GOT3 (cell line): ENCODE measurements at regions not wholly inside any gene's neighbourhood (a gene's known extent, or its start where the extent isn't known, plus 50 kb on each side); places are given as distances from the start of the nearest gene placed in this dataset.
"Not testable (repeated sequence)": the region's sequence is repeated elsewhere in the genome, so short reads cannot be mapped to it uniquely, and the experiment has no call there.

Experiments used
- DNase-seq: peaks from one replicate; lab custom pipeline; 2025; ENCODE audit warnings: mixed read lengths; lab: John Stamatoyannopoulos, UW

GRCh38 chr13:44887515-44887914, 101.8 kb downstream of the NUFIP1 start:
- DNase-seq: no peak

GRCh38 chr13:44884076-44884729, 105.1 kb downstream of the NUFIP1 start:
- DNase-seq: no peak

DNA sequence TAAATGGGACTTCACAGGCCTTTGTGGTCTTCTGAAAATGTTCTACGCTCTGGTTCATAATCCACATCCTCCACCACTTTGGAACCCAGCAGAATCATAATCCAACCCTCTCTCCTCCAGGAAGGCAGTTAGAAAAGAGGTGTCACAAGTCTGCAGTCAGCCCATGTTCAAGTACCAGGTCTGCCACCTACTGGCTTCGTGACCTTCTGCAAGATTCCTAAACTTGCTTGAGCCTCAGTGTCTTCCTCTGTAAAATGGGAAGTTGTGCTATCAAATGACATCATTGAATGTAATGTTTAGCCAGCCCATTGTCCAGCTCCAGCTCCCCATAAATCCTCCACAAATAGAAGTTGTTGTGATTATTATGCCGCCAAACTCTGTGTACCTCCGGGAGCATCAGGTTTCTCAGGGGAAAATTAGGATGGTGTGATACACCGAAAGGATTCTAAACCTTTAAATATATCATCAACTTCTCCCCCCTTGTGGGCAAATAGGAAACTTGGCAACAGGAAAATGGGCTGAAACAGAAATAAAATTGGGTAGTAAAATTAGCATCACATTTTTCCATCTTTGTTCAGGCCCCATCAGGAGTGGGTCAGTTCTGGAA, 109.7 kb downstream of the NUFIP1 start:
- no peak for DNase-seq

DNA sequence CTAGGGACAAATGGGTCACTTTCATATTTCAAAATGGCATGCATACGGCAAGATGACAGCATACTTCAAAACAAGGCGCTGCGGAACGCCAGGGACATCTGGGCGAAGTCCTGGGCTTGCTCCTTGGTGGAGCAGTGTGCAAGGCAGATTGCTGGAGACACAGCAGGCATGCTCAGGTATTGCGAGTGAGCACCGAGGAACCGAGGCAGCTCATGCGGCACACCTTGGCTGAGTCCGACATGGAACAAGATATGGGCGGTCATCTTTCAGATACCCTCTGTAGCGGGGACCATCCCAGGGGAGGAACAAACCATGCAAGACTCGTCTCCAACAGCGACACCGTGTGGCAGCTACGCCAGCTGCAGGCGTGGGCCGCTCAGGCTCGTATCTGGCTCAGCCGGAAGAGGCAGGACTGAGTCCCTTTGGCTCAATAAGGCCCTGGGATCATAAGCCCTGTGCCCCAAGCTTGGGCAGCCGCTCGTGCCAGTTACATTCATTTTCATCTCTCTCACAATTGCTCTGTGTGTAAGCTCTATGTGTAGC, 112.4 kb downstream of the NUFIP1 start:
- no peak for DNase-seq

DNA sequence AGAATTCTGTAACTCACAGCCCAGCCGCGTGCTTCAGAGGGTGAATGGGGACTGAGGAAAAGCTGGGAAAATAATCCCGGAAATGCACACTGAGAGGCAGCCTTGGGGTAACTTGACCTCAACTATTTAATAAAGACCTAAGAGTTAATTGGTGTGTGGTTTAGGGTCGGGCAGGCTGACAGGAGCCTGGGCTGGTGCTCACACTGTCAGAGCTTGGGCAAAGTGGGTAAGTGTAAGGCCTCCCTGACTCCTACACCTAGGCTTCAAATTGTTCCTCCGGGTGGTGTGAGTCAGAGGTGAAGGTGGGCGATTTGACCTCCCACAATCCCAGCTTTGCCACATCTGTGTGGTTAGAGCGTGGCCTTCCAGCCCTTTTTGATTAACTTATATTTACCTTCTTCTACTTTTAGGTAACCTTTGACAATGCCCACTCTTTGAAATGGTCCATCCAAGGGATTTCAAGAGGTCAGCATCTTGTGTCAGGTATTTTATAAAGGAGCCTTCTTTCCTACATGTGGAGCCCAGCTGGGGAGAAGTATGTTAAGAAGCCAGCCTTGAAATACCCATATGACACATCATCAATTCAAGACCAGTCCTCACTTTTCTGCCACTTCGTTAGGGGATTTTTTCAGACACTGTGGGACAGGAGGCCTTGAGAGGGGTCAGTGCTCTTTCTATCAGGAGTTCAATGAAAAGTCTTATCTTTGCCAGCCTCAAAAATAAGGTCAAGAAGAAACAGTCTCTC, 114.2 kb downstream of the NUFIP1 start:
- no peak for DNase-seq

- DNase-seq: no peak
These were observed 115.1 kb downstream of the NUFIP1 start for GRCh38 chr13:44874176-44874575.

DNA sequence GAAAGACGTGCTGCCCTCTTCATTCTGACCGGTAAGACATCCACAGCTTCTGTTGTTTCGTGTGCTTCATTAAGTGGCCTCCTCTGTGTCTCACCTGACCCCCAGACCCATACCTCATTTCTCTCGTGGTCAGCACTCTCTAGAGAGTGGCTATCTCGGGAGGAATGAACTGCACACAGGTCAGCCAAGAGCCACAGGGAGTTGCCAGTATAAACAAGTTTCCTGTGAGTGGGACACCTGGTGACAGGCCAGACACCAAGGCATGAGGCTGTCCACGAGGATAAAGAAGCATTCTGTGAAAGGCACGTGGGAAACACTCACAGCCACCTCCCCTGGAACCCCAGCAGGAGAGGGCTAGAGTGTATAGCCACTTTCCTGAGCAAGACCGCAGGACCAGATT, 115.8 kb downstream of the NUFIP1 start:
- no peak for DNase-seq

- no peak for DNase-seq
These were observed 116.5 kb downstream of the NUFIP1 start for GRCh38 chr13:44872751-44873150.

DNA sequence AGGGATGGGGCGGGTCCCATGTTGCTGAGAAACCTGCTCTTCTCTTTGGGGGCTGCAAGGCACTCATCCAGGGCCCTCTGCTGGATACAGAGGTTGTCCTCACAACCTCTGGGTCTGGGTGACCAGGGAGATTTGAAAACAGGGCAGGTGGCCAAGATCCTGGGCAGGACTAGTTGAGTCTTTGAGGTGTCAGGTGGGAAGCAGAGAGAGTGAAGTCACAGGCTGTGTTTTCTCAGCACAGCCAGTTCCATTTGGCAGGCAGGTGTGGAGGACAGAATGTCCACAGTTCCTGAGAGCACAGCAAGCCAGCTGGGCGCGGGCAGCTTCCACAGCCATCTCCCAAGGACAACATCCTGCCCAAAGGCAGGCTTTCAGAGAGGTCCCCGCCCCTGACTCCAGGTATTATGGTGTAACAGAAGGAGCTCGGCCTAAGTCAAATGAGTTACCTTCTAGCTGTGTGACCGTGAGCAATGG, 118.8 kb downstream of the NUFIP1 start:
- DNase-seq: no peak

- no peak for DNase-seq
These were observed 120.1 kb downstream of the NUFIP1 start for GRCh38 chr13:44869167-44869566.

- no peak for DNase-seq
These were observed 120.9 kb downstream of the NUFIP1 start for GRCh38 chr13:44868397-44868796.

GRCh38 chr13:44867825-44868224, 121.4 kb downstream of the NUFIP1 start:
- DNase-seq: no peak

DNA sequence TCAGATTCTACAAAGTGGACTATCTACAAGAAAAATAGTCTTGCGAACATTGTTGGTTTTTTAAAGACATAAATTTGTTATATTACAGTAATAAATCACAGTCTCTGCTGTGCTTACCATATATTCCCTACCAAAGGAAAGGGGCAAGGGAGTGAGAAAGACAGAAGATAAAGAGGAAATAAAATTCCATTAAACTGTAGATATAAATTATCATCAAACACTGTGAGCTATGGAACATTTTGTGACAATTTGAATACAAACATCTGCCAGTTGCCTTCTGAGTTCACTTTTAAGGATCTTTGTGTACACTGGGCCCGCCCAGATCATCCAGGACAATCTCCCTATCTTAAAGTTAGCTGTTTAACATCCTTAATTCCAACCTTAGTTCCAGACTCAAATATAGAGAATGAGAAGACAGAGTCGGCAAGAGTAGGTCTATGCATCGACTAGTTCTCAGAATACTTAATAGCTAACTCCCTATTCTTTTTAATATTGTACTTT, 122.8 kb downstream of the NUFIP1 start:
- DNase-seq: no peak

GRCh38 chr13:44865722-44866410, 123.4 kb downstream of the NUFIP1 start:
- no peak for DNase-seq

- not testable (repeated sequence) for DNase-seq
These were observed 125.6 kb downstream of the NUFIP1 start for GRCh38 chr13:44863641-44864040.

- DNase-seq: no peak
These were observed 128.8 kb downstream of the NUFIP1 start for GRCh38 chr13:44860454-44860853.

DNA sequence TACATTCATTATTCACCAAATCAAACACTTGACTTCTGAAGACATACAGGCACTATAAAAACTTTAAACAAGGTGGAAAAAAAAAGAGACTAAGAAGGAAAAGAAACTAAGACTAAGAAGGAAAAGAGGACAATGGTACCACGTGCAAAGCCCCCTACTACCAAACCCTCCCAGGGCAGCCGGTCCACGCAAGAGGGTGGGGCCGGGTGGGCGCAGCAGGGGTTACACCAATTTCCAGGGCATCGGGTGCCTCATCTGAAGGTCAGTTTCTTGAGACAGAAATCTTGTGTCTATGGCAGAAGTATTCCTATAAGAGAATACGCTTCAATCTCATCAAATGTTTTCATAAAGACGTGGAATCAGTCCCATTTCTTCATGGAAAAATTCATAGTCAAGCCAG, 131.5 kb downstream of the NUFIP1 start:
- DNase-seq: no peak

DNA sequence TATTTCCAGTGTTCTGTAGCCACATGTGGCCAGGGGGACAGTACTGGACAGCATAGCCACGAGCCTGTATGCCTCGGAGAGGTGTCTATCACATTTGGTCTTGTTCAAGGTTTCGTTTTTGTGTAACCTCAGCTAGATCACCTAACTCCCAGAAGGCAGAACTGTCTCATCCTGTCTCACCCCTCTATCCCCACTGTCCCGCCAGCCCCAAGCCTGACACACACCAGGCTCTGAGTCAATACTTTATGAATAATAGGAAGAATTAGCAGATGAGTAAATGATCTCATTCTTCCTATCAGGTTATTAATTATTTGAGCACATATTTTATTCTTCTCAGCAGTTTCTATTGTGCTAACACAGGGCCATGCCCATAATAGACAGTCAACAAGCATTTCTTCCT, 132.2 kb downstream of the NUFIP1 start:
- DNase-seq: no peak

DNA sequence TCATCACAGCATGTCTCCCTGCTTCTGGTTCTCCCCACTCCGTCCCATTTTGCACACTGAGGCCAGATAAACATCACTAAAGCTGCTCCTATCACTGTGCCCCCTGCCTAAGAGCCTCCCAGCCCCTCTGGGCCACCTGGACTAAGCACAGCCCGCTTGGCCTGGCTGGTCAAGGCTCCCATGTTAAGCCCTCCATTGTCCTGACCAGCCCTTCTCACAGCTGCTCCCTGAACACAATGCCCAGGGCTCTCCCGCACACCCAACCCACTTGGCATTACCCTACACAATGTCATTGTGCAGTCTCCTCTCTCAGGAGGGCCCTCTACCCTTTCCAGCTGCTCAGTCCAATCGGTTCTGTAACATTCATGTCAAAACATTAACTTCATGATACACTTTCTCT, 133.4 kb downstream of the NUFIP1 start:
- no peak for DNase-seq

- DNase-seq: no peak
These were observed 134.8 kb downstream of the NUFIP1 start for GRCh38 chr13:44854313-44855060.

GRCh38 chr13:44853641-44854040, 135.6 kb downstream of the NUFIP1 start:
- DNase-seq: no peak
